ENCODE measurements at regions not wholly inside any gene's neighbourhood (a gene's known extent, or its start where the extent isn't known, plus 50 kb on each side); places are given as distances from the start of the nearest gene placed in this dataset.
"Not testable (repeated sequence)": the region's sequence is repeated elsewhere in the genome, so short reads cannot be mapped to it uniquely, and the experiment has no call there.

GRCh38 chr6:141877275-141877983, 255.3 kb upstream of the GJE1 start:
- no peak for DNase-seq (ENCODE audit: low spot score)

- no peak for DNase-seq (ENCODE audit: low spot score)
Measured at GRCh38 chr6:141874930-141875602, 257.7 kb upstream of the GJE1 start.

- DNase-seq (ENCODE audit: low spot score), result not testable (repeated sequence)
Measured at GRCh38 chr6:141869509-141869908, 263.2 kb upstream of the GJE1 start.

- DNase-seq (ENCODE audit: low spot score), result no peak
Measured at GRCh38 chr6:141867767-141868166, 265.0 kb upstream of the GJE1 start.

GRCh38 chr6:141866731-141867497, 265.8 kb upstream of the GJE1 start:
- no peak for DNase-seq (ENCODE audit: low spot score)

GRCh38 chr6:141851063-141851462, 281.7 kb upstream of the GJE1 start:
- DNase-seq (ENCODE audit: low spot score), result no peak

- DNase-seq (ENCODE audit: low spot score), result no peak
Measured at GRCh38 chr6:141848029-141848890, 284.5 kb upstream of the GJE1 start.

GRCh38 chr6:141846639-141847038, 286.1 kb upstream of the GJE1 start:
- no peak for DNase-seq (ENCODE audit: low spot score)

GRCh38 chr6:141843178-141843834, 289.4 kb upstream of the GJE1 start:
- DNase-seq (ENCODE audit: low spot score), result no peak

- DNase-seq (ENCODE audit: low spot score), result no peak
Measured at GRCh38 chr6:141833001-141833655, 299.6 kb upstream of the GJE1 start.

- no peak for DNase-seq (ENCODE audit: low spot score)
Measured at GRCh38 chr6:141830530-141830929, 302.2 kb upstream of the GJE1 start.

- no peak for DNase-seq (ENCODE audit: low spot score)
Measured at GRCh38 chr6:141829566-141830360, 303.0 kb upstream of the GJE1 start.

GRCh38 chr6:141824350-141824749, 308.4 kb upstream of the GJE1 start:
- DNase-seq (ENCODE audit: low spot score), result no peak

GRCh38 chr6:141815039-141815438, 317.7 kb upstream of the GJE1 start:
- not testable (repeated sequence) for DNase-seq (ENCODE audit: low spot score)

- no peak for DNase-seq (ENCODE audit: low spot score)
Measured at GRCh38 chr6:141809901-141810300, 322.8 kb upstream of the GJE1 start.

- no peak for DNase-seq (ENCODE audit: low spot score)
Measured at GRCh38 chr6:141808662-141809061, 324.1 kb upstream of the GJE1 start.

GRCh38 chr6:141800973-141801372, 331.8 kb upstream of the GJE1 start:
- not testable (repeated sequence) for DNase-seq (ENCODE audit: low spot score)

- no peak for DNase-seq (ENCODE audit: low spot score)
Measured at GRCh38 chr6:141790921-141791320, 341.8 kb upstream of the GJE1 start.

- no peak for DNase-seq (ENCODE audit: low spot score)
Measured at GRCh38 chr6:141788096-141788495, 344.6 kb upstream of the GJE1 start.

- no peak for DNase-seq (ENCODE audit: low spot score)
Measured at GRCh38 chr6:141783585-141783984, 349.1 kb upstream of the GJE1 start.

All from D341Med (cell line).